H1 (cell line): ENCODE measurements at regions not wholly inside any gene's neighbourhood (a gene's known extent, or its start where the extent isn't known, plus 50 kb on each side); places are given as distances from the start of the nearest gene placed in this dataset.

Experiments
- CHD7 ChIP-seq: fragments of 300-600 bp; sonication (generic); IDR thresholded peaks from 2 replicates; pipeline ENCODE4 v1.7.1; 2012; ENCODE audit warnings: low read length, moderate library complexity, mild to moderate bottlenecking, inconsistent platforms; ENCODE audit not compliant: insufficient replicate concordance
- SRF ChIP-seq: IDR thresholded peaks from 2 replicates; pipeline ENCODE4 v1.6.1; 2011; ENCODE audit warnings: mild to moderate bottlenecking, low read depth, low read length, moderate library complexity
- YY1 ChIP-seq: IDR thresholded peaks from 2 replicates; pipeline ENCODE4 v1.6.1; 2011; ENCODE audit warnings: low read depth, mild to moderate bottlenecking, low read length

GRCh38 chr20:50436052-50436656 is 74.0 kb upstream of the PTPN1 start (continued):
- no peak for TF ChIP-seq CHD7
- no peak for TF ChIP-seq YY1
- TF ChIP-seq SRF = no peak
- TF ChIP-seq, all 59 proteins: peak for 0
